ENCODE measurements at regions not wholly inside any gene's neighbourhood (a gene's known extent, or its start where the extent isn't known, plus 50 kb on each side); places are given as distances from the start of the nearest gene placed in this dataset.

DNA sequence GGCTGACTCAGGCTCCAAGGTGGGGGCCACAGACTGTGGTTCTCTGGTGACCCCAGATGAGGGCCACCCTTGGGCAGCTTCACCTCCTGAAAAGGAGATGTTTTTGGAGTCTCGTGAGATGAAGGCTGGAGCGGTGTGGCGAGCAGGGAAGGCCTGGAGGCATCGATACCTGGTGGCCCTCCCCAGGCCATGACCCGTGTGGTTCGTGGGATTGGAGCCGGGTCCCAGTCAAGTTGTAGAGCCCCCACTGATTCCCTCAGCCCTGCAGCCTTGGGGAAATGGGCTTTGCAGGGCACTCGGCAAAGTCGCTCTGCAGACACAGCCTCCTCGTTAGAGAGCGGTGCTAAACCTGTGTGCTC lies 1083.4 kb downstream of the BRD1 start:
- Histone ChIP-seq H3K14ac (replicated peaks; ENCODE audit: low read depth, low read length) (no peak overlapping the region), H3K4me1 (ENCODE audit: control insufficient read depth, insufficient read depth, low read length) (no peaks in the 10 kb centered on the region), H4K20me1 (ENCODE audit: insufficient read depth, low read length) (no peaks in the 10 kb centered on the region), H3K9ac (ENCODE audit: low read depth, low read length) (no peak overlapping the region), H4K8ac (ENCODE audit: low read depth in 2 of 2, low read length in 2 of 2) (no peak overlapping the region), H2AFZ (replicated peaks; ENCODE audit: low read length, poor library complexity) (no peak overlapping the region), H3K36me3 (ENCODE audit: control insufficient read depth, insufficient read depth, low read length) (no peaks in the 10 kb centered on the region), H2AK5ac (ENCODE audit: low read depth, low read length) (no peak overlapping the region), H3K9me1 (ENCODE audit: insufficient read depth, low read length) (no peaks in the 10 kb centered on the region), H2BK20ac (ENCODE audit: low read depth, low read length) (no peak overlapping the region), H3K18ac (ENCODE audit: low read depth, low read length) (no peak overlapping the region), H3K4me2 (ENCODE audit: low read depth, low read length) (no peak overlapping the region), H3K4me3 (ENCODE audit: insufficient read depth, low read depth, low read length) (no peak overlapping the region), H2BK120ac (ENCODE audit: low read depth, low read length) (no peak overlapping the region), H4K5ac (ENCODE audit: low read depth, low read length) (no peak overlapping the region), H2AK9ac (replicated peaks; ENCODE audit: low read depth, low read length, poor library complexity) (no peak overlapping the region), H3K4ac (ENCODE audit: low read depth, low read length) (no peak overlapping the region), H2BK15ac (ENCODE audit: low read depth, low read length) (no peak overlapping the region), H3K23ac (ENCODE audit: low read depth, low read length) (no peak overlapping the region), H3K27ac (ENCODE audit: insufficient read depth, low read length) (no peak overlapping the region), H3K9me3 (ENCODE audit: control insufficient read depth, insufficient read depth, low read length) (peaks cover 81% of the 10 kb centered on the region), H2BK5ac (ENCODE audit: low read depth, low read length, poor library complexity, severe bottlenecking) (no peak overlapping the region), H3K79me1 (ENCODE audit: low read depth in 1 of 2, low read length in 2 of 2) (no peaks in the 10 kb centered on the region), H3K56ac (ENCODE audit: extremely low read depth, insufficient read depth, low read length) (no peak overlapping the region), H4K91ac (ENCODE audit: insufficient read depth, low read depth, low read length) (no peak overlapping the region), H3K27me3 (ENCODE audit: control insufficient read depth, insufficient read depth, low read length) (no peaks in the 10 kb centered on the region)
- no TSS peak for BruUV-seq (replicated peaks)
- intact Hi-C loops (cut with micrococcal nuclease), result no loop called here
- ChIA-PET CTCF (no interaction called here), POLR2A (ENCODE audit: unreplicated experiment) (no interaction called here)
- DNase-seq (no peak), ATAC-seq (ENCODE audit: low read depth) (no peak)
- WGBS, 2 experiments (ENCODE audit: extremely low coverage in 2 of 2, insufficient read length in 1 of 2), result 85% methylated on average over 9 of the region's 11 CpGs; no CpG with 5 or more reads in 1 of the 2 experiments
- in situ Hi-C loops (cut with MboI; ENCODE audit: low sequenced_read_pairs), result no loop called here
- TF ChIP-seq POLR2A (IDR thresholded peaks at IDR 0.05; ENCODE audit: low read depth, low read length) (no peak), CHD1 (IDR thresholded peaks at IDR 0.05; ENCODE audit: low read depth, low read length) (no peak), RAD21 (IDR thresholded peaks at IDR 0.05; ENCODE audit: low read length) (no peak), RFX5 (IDR thresholded peaks at IDR 0.05; ENCODE audit: low read depth, low read length) (no peak), FOS (IDR thresholded peaks at IDR 0.05; ENCODE audit: low read depth, low read length) (no peak), SMC3 (IDR thresholded peaks at IDR 0.05; ENCODE audit: low read depth, low read length) (no peak), MAZ (IDR thresholded peaks at IDR 0.05; ENCODE audit: borderline replicate concordance, low read depth, low read length) (no peak), RCOR1 (IDR thresholded peaks at IDR 0.05; ENCODE audit: insufficient replicate concordance, low read length) (no peak), CTCF (conservative IDR thresholded peaks at IDR 0.05; ENCODE audit: low read depth, low read length) (no peak), USF2 (IDR thresholded peaks at IDR 0.05; ENCODE audit: low read depth, low read length) (no peak), MAFK (IDR thresholded peaks at IDR 0.05; ENCODE audit: low read depth, low read length) (no peak), BHLHE40 (IDR thresholded peaks at IDR 0.05; ENCODE audit: low read depth, low read length) (no peak), NFE2L2 (IDR thresholded peaks at IDR 0.05; ENCODE audit: low read depth, low read length) (no peak), MXI1 (IDR thresholded peaks at IDR 0.05; ENCODE audit: borderline replicate concordance, low read depth, low read length) (no peak)
- dilution Hi-C loops (cut with HindIII; ENCODE audit: low sequenced_read_pairs, unreplicated experiment), result no loop called here

Data from IMR-90 (cell line).